T-helper 2 cell treated with Interferon-gamma antibody and Interleukin-4, amounts not matched to agents 5 μg/mL and 100 μg/mL, for 36 hours (primary cell): ENCODE measurements at regions not wholly inside any gene's neighbourhood (a gene's known extent, or its start where the extent isn't known, plus 50 kb on each side); places are given as distances from the start of the nearest gene placed in this dataset.
"Not testable (repeated sequence)": the region's sequence is repeated elsewhere in the genome, so short reads cannot be mapped to it uniquely, and the experiment has no call there.

Experiments used
- DNase-seq: peaks from one replicate; pipeline ENCODE4 v3.0.0; 2021; ENCODE audit warnings: low spot score
- H3K27ac Mint-ChIP-seq: one replicate; pipeline ENCODE4 v1.8.0; 2021; ENCODE audit warnings: mild to moderate bottlenecking, mixed read lengths
- H3K27me3 Mint-ChIP-seq: one replicate; pipeline ENCODE4 v1.8.0; 2021; ENCODE audit warnings: low read depth, mixed read lengths
- H3K36me3 Mint-ChIP-seq: one replicate; pipeline ENCODE4 v1.8.0; 2021; ENCODE audit warnings: low read depth, mixed read lengths
- H3K4me1 Mint-ChIP-seq: one replicate; pipeline ENCODE4 v1.8.0; 2021; ENCODE audit warnings: low read depth, mixed read lengths
- H3K4me3 Mint-ChIP-seq: one replicate; pipeline ENCODE4 v1.8.0; 2022; ENCODE audit warnings: mild to moderate bottlenecking, moderate library complexity, mixed read lengths
- H3K9me3 Mint-ChIP-seq: one replicate; pipeline ENCODE4 v1.8.0; 2021; ENCODE audit warnings: mixed read lengths

- DNase-seq = no peak
- Mint-ChIP-seq H3K4me1 (peaks cover 6% of the 10 kb centered on the region), H3K27ac (no peak overlapping the region), H3K9me3 (no peaks in the 10 kb centered on the region), H3K27me3 (no peaks in the 10 kb centered on the region), H3K4me3 (no peak overlapping the region), H3K36me3 (no peaks in the 10 kb centered on the region)
Measured at GRCh38 chr15:87740655-87741344, 515.7 kb downstream of the NTRK3 start.

GRCh38 chr15:87739866-87740265, 516.7 kb downstream of the NTRK3 start:
- H3K27ac Mint-ChIP-seq = no peak overlapping the region
- no peaks in the 10 kb centered on the region for H3K9me3 Mint-ChIP-seq
- H3K4me3 Mint-ChIP-seq = no peak overlapping the region
- no peaks in the 10 kb centered on the region for H3K36me3 Mint-ChIP-seq
- H3K4me1 Mint-ChIP-seq = peaks cover 6% of the 10 kb centered on the region
- no peak for DNase-seq
- no peaks in the 10 kb centered on the region for H3K27me3 Mint-ChIP-seq

GRCh38 chr15:87739081-87739480, 517.5 kb downstream of the NTRK3 start:
- Mint-ChIP-seq H3K27ac (no peak overlapping the region), H3K27me3 (no peaks in the 10 kb centered on the region), H3K4me1 (peaks cover 6% of the 10 kb centered on the region), H3K9me3 (no peaks in the 10 kb centered on the region), H3K4me3 (no peak overlapping the region), H3K36me3 (no peaks in the 10 kb centered on the region)
- no peak for DNase-seq

- not testable (repeated sequence) for H3K27me3 Mint-ChIP-seq, H3K27ac Mint-ChIP-seq, H3K4me1 Mint-ChIP-seq, DNase-seq, H3K4me3 Mint-ChIP-seq, H3K9me3 Mint-ChIP-seq, H3K36me3 Mint-ChIP-seq
Measured at GRCh38 chr15:87737460-87737859, 519.1 kb downstream of the NTRK3 start.

GRCh38 chr15:87736891-87737389, 519.6 kb downstream of the NTRK3 start:
- Mint-ChIP-seq H3K4me3 (peak overlapping the region; percentile 17), H3K9me3 (no peaks in the 10 kb centered on the region), H3K36me3 (no peaks in the 10 kb centered on the region), H3K27ac (no peak overlapping the region), H3K27me3 (no peaks in the 10 kb centered on the region), H3K4me1 (peaks cover 6% of the 10 kb centered on the region)
- DNase-seq = no peak

- DNase-seq = no peak
Measured at GRCh38 chr15:87736401-87736800, 520.1 kb downstream of the NTRK3 start.

GRCh38 chr15:87735522-87735921, 521.0 kb downstream of the NTRK3 start:
- H3K9me3 Mint-ChIP-seq = no peaks in the 10 kb centered on the region
- H3K4me1 Mint-ChIP-seq = peaks cover 6% of the 10 kb centered on the region
- H3K27me3 Mint-ChIP-seq = no peaks in the 10 kb centered on the region
- no peaks in the 10 kb centered on the region for H3K36me3 Mint-ChIP-seq
- DNase-seq = no peak
- H3K4me3 Mint-ChIP-seq = no peak overlapping the region
- no peak overlapping the region for H3K27ac Mint-ChIP-seq

More at GRCh38 chr15:87736401-87736800, 520.1 kb downstream of the NTRK3 start:
- H3K36me3 Mint-ChIP-seq = no peaks in the 10 kb centered on the region
- no peak overlapping the region for H3K27ac Mint-ChIP-seq
- no peak overlapping the region for H3K4me3 Mint-ChIP-seq
- no peaks in the 10 kb centered on the region for H3K9me3 Mint-ChIP-seq
- no peaks in the 10 kb centered on the region for H3K27me3 Mint-ChIP-seq
- peaks cover 6% of the 10 kb centered on the region for H3K4me1 Mint-ChIP-seq

- peaks cover 6% of the 10 kb centered on the region for H3K4me1 Mint-ChIP-seq
- no peaks in the 10 kb centered on the region for H3K9me3 Mint-ChIP-seq
- no peak overlapping the region for H3K4me3 Mint-ChIP-seq
- no peaks in the 10 kb centered on the region for H3K27me3 Mint-ChIP-seq
- no peak for DNase-seq
- no peaks in the 10 kb centered on the region for H3K36me3 Mint-ChIP-seq
- no peak overlapping the region for H3K27ac Mint-ChIP-seq
Measured at GRCh38 chr15:87734571-87735373, 521.8 kb downstream of the NTRK3 start.

- H3K36me3 Mint-ChIP-seq = no peaks in the 10 kb centered on the region
- H3K4me1 Mint-ChIP-seq = peaks cover 6% of the 10 kb centered on the region
- no peak overlapping the region for H3K4me3 Mint-ChIP-seq
- no peaks in the 10 kb centered on the region for H3K9me3 Mint-ChIP-seq
- no peak for DNase-seq
- no peak overlapping the region for H3K27ac Mint-ChIP-seq
- no peaks in the 10 kb centered on the region for H3K27me3 Mint-ChIP-seq
Measured at GRCh38 chr15:87733977-87734376, 522.6 kb downstream of the NTRK3 start.

GRCh38 chr15:87733541-87733941, 523.0 kb downstream of the NTRK3 start:
- Mint-ChIP-seq H3K27me3 (no peaks in the 10 kb centered on the region), H3K9me3 (no peaks in the 10 kb centered on the region), H3K36me3 (no peaks in the 10 kb centered on the region), H3K27ac (no peak overlapping the region), H3K4me3 (no peak overlapping the region), H3K4me1 (peaks cover 6% of the 10 kb centered on the region)
- DNase-seq = no peak

GRCh38 chr15:87732976-87733375, 523.6 kb downstream of the NTRK3 start:
- Mint-ChIP-seq H3K27me3 (no peaks in the 10 kb centered on the region), H3K36me3 (no peaks in the 10 kb centered on the region), H3K4me1 (peaks cover 6% of the 10 kb centered on the region), H3K27ac (no peak overlapping the region), H3K4me3 (no peak overlapping the region), H3K9me3 (no peaks in the 10 kb centered on the region)
- DNase-seq = no peak

GRCh38 chr15:87731630-87732029, 524.9 kb downstream of the NTRK3 start:
- H3K4me3 Mint-ChIP-seq = no peak overlapping the region
- H3K36me3 Mint-ChIP-seq = no peaks in the 10 kb centered on the region
- H3K4me1 Mint-ChIP-seq = no peaks in the 10 kb centered on the region
- H3K9me3 Mint-ChIP-seq = no peaks in the 10 kb centered on the region
- H3K27me3 Mint-ChIP-seq = no peaks in the 10 kb centered on the region
- no peak overlapping the region for H3K27ac Mint-ChIP-seq
- no peak for DNase-seq

GRCh38 chr15:87730706-87731105, 525.8 kb downstream of the NTRK3 start:
- no peak overlapping the region for H3K4me3 Mint-ChIP-seq
- H3K4me1 Mint-ChIP-seq = no peaks in the 10 kb centered on the region
- H3K27me3 Mint-ChIP-seq = no peaks in the 10 kb centered on the region
- DNase-seq = no peak
- H3K36me3 Mint-ChIP-seq = no peaks in the 10 kb centered on the region
- H3K9me3 Mint-ChIP-seq = no peaks in the 10 kb centered on the region
- no peak overlapping the region for H3K27ac Mint-ChIP-seq

- Mint-ChIP-seq H3K4me1 (no peaks in the 10 kb centered on the region), H3K36me3 (no peaks in the 10 kb centered on the region), H3K27ac (no peak overlapping the region), H3K4me3 (no peak overlapping the region), H3K9me3 (no peaks in the 10 kb centered on the region), H3K27me3 (no peaks in the 10 kb centered on the region)
- DNase-seq = no peak
Measured at GRCh38 chr15:87728998-87729397, 527.5 kb downstream of the NTRK3 start.
